SU-DHL-6 (cell line): ENCODE measurements at regions not wholly inside any gene's neighbourhood (a gene's known extent, or its start where the extent isn't known, plus 50 kb on each side); places are given as distances from the start of the nearest gene placed in this dataset.

Source experiments
- H2AFZ ChIP-seq: fragments of 200-600 bp; sonication (generic); 2 replicates; pipeline ENCODE4 v1.6.1; 2014; ENCODE audit warnings: low read depth, mild to moderate bottlenecking, moderate library complexity, mixed read lengths, antibody characterized with exemption, low read length; ENCODE audit not compliant: severe bottlenecking
- H3F3A ChIP-seq: fragments of 200-600 bp; shearing (Covaris generic); 2 replicates; pipeline ENCODE4 v1.6.0; 2016; ENCODE audit warnings: antibody characterized with exemption, mild to moderate bottlenecking; ENCODE audit not compliant: insufficient read depth
- H3K27ac ChIP-seq: fragments of 200-600 bp; sonication (generic); 2 replicates; pipeline ENCODE4 v1.5.1; 2016; ENCODE audit warnings: low read depth, mild to moderate bottlenecking, low read length, moderate library complexity, mixed read lengths
- H3K27me3 ChIP-seq: fragments of 200-600 bp; sonication (generic), shearing (Covaris generic); 2 replicates; pipeline ENCODE4 v1.6.0; 2014; ENCODE audit warnings: mild to moderate bottlenecking, low read length
- H3K36me3 ChIP-seq: fragments of 200-600 bp; sonication (generic); 2 replicates; pipeline ENCODE4 v1.6.1; 2014; ENCODE audit warnings: mild to moderate bottlenecking, low read length, mixed read lengths
- H3K4me2 ChIP-seq: fragments of 300-600, 200-600 bp; shearing (Covaris generic), sonication (generic); 2 replicates; pipeline ENCODE4 v1.6.0; 2014; ENCODE audit warnings: low read length, low read depth, mild to moderate bottlenecking; ENCODE audit not compliant: poor library complexity, severe bottlenecking
- H3K4me3 ChIP-seq: fragments of 200-600 bp; sonication (generic); 2 replicates; pipeline ENCODE4 v1.5.1; 2014; ENCODE audit warnings: antibody characterized with exemption, low read length, mild to moderate bottlenecking, mixed read lengths; ENCODE audit not compliant: insufficient read depth, poor library complexity, severe bottlenecking
- H3K79me2 ChIP-seq: fragments of 200-600 bp; sonication (generic); 2 replicates; pipeline ENCODE4 v1.6.1; 2014; ENCODE audit warnings: mild to moderate bottlenecking, low read length, moderate library complexity; ENCODE audit not compliant: insufficient read depth
- H3K9ac ChIP-seq: fragments of 200-600 bp; sonication (generic); 2 replicates; pipeline ENCODE4 v1.7.0; 2014; ENCODE audit warnings: mild to moderate bottlenecking, low read length
- H3K9me2 ChIP-seq: fragments of 200-600 bp; sonication (generic); replicated peaks from 2 replicates; pipeline ENCODE4 v1.6.1; 2014; ENCODE audit warnings: low read length; ENCODE audit not compliant: insufficient read depth
- H3K9me3 ChIP-seq: fragments of 200-600 bp; sonication (generic); 2 replicates; pipeline ENCODE4 v1.6.1; 2014; ENCODE audit warnings: low read length, mixed read lengths; ENCODE audit not compliant: insufficient read depth
- H4K20me1 ChIP-seq: fragments of 200-600 bp; sonication (generic); 2 replicates; pipeline ENCODE4 v1.6.1; 2014; ENCODE audit warnings: low read depth, mild to moderate bottlenecking, antibody characterized with exemption, low read length, moderate library complexity, mixed read lengths
- CTCF ChIP-seq: fragments of 200-600 bp; sonication (generic); IDR thresholded peaks from one replicate; pipeline ENCODE4 v1.5.1; 2017; ENCODE audit warnings: antibody characterized with exemption, mild to moderate bottlenecking, low read length, moderate library complexity; ENCODE audit not compliant: insufficient read depth, poor library complexity, severe bottlenecking
- EZH2phosphoT487 ChIP-seq: fragments of 200-600 bp; sonication (generic), shearing (Covaris generic); conservative IDR thresholded peaks from 2 replicates; pipeline ENCODE4 v1.6.1; 2018; ENCODE audit warnings: mild to moderate bottlenecking, antibody characterized with exemption, low read length, moderate library complexity, mixed read lengths

GRCh38 chr5:6202968-6203365, 175.4 kb downstream of the MED10 start:
- no peaks in the 10 kb centered on the region for H4K20me1 ChIP-seq
- H3K27ac ChIP-seq: no peak overlapping the region
- no peak overlapping the region for H2AFZ ChIP-seq
- no peaks in the 10 kb centered on the region for H3K27me3 ChIP-seq
- no peak overlapping the region for H3K4me3 ChIP-seq
- H3K9me2 ChIP-seq: no peaks in the 10 kb centered on the region; the same call in 1 of the 2 replicates
- H3K9me3 ChIP-seq: no peaks in the 10 kb centered on the region
- H3K79me2 ChIP-seq: no peaks in the 10 kb centered on the region
- no peak overlapping the region for H3K9ac ChIP-seq
- H3K36me3 ChIP-seq: no peaks in the 10 kb centered on the region
- H3K4me2 ChIP-seq: no peak overlapping the region
- H3F3A ChIP-seq: no peaks in the 10 kb centered on the region
- TF ChIP-seq CTCF: no peak
- TF ChIP-seq EZH2phosphoT487: no peak

- no peak overlapping the region for H3K9ac ChIP-seq
- no peak overlapping the region for H3K4me2 ChIP-seq
- no peak for TF ChIP-seq CTCF
- TF ChIP-seq EZH2phosphoT487: no peak
- no peaks in the 10 kb centered on the region; the same call in 1 of the 2 replicates for H3K9me2 ChIP-seq
- no peaks in the 10 kb centered on the region for H3K9me3 ChIP-seq
- H2AFZ ChIP-seq: no peak overlapping the region
- no peak overlapping the region for H3K27ac ChIP-seq
- no peak overlapping the region for H3K4me3 ChIP-seq
- H3F3A ChIP-seq: no peaks in the 10 kb centered on the region
- no peaks in the 10 kb centered on the region for H4K20me1 ChIP-seq
- H3K79me2 ChIP-seq: no peaks in the 10 kb centered on the region
- H3K27me3 ChIP-seq: no peaks in the 10 kb centered on the region
- no peaks in the 10 kb centered on the region for H3K36me3 ChIP-seq
These were observed 176.0 kb downstream of the MED10 start for GRCh38 chr5:6202149-6202967.

- H3K9ac ChIP-seq: no peak overlapping the region
- H4K20me1 ChIP-seq: no peaks in the 10 kb centered on the region
- no peaks in the 10 kb centered on the region for H3F3A ChIP-seq
- H2AFZ ChIP-seq: no peak overlapping the region
- H3K9me3 ChIP-seq: no peaks in the 10 kb centered on the region
- H3K36me3 ChIP-seq: no peaks in the 10 kb centered on the region
- H3K4me2 ChIP-seq: no peak overlapping the region
- H3K79me2 ChIP-seq: no peaks in the 10 kb centered on the region
- no peak overlapping the region for H3K27ac ChIP-seq
- H3K9me2 ChIP-seq: no peaks in the 10 kb centered on the region; the same call in 1 of the 2 replicates
- no peaks in the 10 kb centered on the region for H3K27me3 ChIP-seq
- no peak for TF ChIP-seq EZH2phosphoT487
- TF ChIP-seq CTCF: no peak
- H3K4me3 ChIP-seq: no peak overlapping the region
These were observed 176.7 kb downstream of the MED10 start for GRCh38 chr5:6201631-6202030.
